Colon (tissue), 2 donors: ENCODE measurements at regions not wholly inside any gene's neighbourhood (a gene's known extent, or its start where the extent isn't known, plus 50 kb on each side); places are given as distances from the start of the nearest gene placed in this dataset.
"Not testable (repeated sequence)": the region's sequence is repeated elsewhere in the genome, so short reads cannot be mapped to it uniquely, and the experiment has no call there.

Source experiments
- FAIRE-seq: peaks from 2 replicates; lab custom pipeline; 2012; peaks lifted over from hg19 to GRCh38; lab: Jason Lieb, UNC
- donor health status: control.
- donor health status: control.

DNA sequence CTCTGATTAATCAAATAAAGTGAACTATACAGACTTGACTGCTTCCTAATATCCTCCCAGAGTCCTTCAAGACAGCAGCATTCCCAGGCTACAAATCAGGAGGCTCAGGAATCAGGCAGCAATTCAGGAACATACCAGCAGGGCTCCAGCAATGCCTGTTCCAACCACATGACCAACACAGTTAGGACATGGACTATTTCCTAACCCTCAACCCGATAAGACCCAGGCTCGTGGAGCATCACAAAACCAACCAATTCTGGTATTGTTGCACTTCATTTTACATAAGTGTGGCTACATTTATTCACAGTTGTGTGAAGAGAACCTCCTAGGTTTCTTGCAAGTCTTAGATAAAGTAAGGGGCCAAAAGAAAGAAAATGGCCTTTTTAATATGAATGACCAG is 546.2 kb upstream of the ADGRL2 start:
- no peak for FAIRE-seq

DNA sequence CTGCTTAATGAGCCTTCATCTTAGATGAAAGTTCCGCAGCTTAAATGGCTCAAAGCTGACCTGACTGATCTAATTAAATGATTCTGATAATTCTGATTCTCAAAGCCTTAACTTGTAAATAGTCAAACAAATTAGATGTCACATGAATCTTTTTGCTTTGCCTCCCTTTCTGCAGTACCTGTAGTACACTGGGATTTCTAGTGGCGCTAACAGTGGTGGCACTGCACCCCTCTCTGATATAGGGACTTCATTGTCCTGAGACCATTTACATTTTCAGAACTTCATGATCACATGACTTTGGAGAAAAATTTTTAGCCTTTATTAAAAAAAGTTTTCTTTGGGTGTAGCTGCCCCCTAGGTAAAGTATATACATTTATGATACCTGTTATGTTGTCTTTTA is 546.7 kb upstream of the ADGRL2 start:
- no peak for FAIRE-seq

DNA sequence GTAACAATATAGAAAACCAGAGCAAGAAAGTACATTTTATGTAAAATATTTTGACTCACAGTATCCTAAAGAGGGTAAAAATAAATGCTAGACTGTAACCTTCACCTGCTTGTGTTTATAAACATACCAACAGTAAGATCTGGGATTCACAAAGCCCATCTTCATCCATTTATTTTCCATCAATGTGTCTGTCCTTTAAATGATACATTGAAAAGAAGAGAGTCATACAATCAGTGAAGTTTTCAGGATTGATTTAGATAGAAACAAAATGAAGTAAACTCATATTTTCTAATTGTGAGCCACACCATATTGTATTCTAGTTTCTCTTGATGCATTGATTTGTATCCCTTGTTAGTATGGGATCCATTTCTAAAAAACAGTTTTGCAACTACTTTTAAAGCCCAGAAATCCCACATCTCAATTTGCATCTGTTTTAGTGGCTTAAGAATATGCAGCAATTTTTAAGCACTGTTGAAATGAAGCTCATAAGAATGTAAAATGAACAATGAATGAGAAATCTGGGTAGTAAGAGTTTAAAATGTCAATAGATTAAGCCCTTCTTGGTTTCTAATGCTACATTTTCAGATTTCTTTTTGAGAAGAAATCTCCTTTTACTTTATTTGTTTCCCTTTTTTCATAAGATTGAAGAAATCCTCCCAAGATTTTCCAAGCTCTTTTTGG is 548.1 kb upstream of the ADGRL2 start:
- FAIRE-seq, result no peak

GRCh38 chr1:81250825-81251224 is 549.9 kb upstream of the ADGRL2 start:
- not testable (repeated sequence) for FAIRE-seq

DNA sequence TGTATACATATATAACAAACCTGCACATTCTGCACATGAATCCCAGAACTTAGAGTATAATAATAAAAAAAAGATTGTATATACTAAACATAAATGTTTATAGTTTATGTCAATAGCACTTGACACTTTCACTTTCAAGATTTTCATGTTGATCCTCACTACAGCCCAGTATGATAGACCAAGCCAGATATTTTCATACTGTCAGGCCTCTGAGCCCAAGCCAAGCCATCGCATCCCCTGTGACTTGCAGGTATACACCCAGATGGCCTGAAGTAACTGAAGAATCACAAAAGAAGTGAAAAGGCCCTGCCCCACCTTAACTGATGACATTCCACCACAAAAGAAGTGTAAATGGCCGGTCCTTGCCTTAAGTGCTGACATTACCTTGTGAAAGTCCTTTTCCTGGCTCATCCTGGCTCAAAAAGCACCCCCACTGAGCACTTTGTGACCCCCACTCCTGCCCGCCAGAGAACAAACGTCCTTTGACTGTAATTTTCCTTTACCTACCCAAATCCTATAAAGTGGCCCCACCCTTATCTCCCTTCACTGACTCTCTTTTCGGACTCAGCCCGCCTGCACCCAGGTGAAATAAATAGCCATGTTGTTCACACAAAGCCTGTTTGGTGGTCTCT is 555.5 kb upstream of the ADGRL2 start:
- not testable (repeated sequence) for FAIRE-seq

DNA sequence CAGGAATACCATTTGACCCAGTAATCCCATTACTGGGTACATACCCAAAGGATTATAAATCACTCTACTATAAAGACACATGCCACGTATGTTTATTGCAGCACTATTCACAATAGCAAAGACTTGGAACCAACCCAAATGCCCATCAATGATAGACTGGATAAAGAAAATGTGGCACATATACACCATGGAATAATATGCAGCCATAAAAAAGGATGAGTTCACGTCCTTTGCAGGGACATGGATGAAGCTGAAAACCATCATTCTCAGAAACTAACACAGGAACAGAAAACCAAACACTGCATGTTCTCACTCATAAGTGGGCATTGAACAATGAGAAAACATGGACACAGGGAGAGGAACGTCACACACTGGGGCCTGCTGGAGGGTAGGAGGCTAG is 556.1 kb upstream of the ADGRL2 start:
- FAIRE-seq, result not testable (repeated sequence)

DNA sequence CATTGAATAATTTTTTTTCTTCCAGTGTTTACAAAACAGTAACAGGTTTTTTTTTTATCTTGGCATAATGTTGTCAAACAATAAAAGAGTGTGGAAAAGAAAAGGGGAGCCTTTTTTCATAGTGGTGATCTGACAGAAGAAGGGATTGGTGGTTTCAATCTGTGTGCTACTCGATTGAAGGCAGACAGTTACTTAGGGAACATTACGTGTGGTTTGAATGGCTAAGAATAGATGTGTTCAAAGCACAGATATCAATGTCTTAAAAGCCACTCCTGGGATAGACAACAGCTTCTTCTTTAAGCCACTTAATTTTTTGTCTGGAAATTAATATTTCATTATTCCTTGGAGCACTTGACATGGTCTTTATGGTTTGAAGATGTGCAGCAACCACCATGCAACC is 558.6 kb upstream of the ADGRL2 start:
- FAIRE-seq, result no peak

DNA sequence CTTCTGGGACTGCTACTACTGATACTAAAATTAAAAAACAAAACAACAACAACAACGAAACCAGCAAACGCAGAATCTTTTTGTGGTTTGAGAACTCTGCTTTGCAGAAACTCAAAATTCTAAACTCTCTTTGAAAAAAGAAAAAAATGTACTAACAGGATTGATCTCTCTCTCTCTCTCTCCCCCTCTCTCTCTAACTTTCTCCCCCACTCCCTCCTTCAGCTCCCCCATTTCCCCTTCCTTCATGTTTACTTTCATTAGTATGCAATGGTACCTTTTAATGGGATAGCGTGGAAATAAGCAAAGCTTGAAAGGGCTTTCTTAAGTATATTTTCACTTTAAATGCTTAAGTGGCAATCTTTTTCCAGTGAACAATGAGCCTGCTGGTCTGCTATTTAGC is 562.6 kb upstream of the ADGRL2 start:
- FAIRE-seq, result no peak

DNA sequence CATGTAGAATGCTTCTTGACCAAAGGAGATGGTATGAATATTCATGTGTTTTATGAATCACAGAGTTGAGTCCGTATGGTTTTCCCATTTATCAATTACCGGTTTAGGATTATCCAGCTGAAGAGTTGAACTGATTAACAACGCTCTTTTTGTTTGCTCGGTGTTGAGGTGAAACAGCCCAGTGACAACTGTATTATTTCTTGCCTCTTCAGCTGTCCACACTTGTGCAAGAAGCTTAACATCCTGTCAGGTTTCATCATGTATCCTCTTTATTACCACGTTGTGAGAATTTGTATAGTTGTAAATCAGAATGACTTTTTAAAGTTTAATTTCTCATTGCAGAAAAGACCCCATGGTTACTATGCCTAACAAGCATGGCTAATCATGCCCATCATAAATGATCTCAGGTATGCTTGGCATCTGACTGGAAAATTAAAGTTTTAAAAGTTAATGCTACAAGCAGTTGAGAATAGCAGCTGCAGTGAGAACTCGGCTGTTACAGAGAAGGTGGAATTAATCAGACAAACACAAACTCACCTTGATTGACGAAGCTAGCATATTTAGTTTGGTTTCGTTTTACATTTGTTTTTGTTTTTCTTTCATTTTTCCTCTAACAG is 563.2 kb upstream of the ADGRL2 start:
- FAIRE-seq, result no peak

GRCh38 chr1:81234237-81234636 is 566.5 kb upstream of the ADGRL2 start:
- FAIRE-seq, result no peak

DNA sequence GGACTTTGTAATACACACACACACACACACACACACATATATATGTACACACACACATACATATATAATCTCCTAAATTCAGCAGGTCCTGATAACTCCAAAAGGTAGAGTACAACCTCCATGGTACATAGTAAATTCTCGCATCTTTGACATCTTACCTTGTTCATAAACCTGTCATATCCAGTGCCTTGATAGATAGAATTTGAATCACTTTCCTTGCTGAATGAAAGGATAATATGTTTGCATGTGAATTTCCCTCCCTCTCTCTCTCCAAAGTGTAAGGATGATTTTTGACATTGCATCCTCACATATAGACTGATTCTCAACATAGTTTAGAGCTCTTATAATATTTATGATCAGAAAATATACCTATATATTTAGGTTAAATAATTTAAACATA is 567.1 kb upstream of the ADGRL2 start:
- no peak for FAIRE-seq

DNA sequence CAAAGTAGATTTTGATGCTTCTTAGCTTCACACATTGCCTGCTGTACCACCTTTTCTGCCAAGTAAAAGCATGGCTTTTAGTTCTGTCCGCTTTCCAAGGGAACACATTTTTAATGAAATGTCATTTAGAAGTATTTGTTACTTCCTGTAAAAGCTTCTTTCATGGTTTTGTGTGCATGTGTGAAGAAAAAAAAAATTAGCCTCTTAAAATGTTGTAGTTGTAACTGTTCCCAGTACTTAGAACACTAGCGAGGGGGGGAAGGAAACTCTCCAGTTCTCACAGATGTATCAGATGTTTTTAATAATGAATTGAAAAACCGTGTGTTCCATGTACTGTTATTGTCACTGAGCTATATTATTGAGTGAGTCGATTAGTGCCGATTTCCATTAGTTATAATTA is 568.3 kb upstream of the ADGRL2 start:
- no peak for FAIRE-seq

DNA sequence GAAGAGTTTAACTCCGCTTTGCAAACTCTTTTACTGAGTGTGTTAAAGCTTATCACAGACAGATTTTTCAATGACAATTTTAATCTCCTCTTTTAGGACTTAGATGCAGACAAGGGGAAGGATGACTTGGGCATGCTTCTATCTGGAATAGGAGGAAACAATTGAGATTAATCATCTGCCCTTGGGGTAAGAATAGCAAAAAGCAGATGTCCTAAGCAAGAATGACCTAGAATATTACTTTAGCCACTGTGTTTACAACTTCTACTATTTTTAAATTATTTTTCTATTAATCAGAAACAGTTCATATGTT is 569.0 kb upstream of the ADGRL2 start:
- FAIRE-seq, result no peak

DNA sequence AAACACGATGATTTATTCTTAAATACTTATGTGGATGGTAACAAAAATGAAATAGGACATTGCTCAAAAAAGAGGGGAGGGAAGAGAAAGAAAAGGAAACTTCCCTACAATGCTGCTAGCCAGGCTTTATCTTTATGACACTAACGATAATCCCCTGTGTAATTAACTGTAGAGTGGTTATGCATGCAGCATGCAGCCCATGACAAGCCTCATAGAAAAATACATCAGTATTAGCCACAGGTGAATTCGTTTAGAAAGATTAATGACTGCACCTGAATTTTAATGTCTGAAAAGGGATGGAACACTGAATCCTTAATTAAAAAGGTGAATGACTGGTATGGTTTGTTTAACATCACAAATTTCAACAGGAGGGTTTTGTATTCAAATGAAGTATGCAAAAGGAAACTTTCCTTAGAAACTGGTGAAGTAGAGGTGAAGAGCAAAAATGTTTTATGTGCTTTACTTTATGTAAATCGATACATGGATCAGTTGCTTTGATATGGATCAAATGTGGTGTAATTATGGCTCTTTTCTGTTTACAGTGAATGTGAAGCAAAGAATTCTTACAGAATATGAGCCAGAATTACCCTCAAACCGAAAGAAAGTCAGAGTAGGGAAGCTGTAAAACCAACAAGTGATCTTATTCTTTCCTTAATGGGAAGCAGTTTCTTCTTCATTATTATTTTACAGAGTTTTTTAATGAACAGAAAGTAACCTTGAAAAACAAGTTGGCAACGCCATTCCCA is 569.6 kb upstream of the ADGRL2 start:
- no peak for FAIRE-seq

DNA sequence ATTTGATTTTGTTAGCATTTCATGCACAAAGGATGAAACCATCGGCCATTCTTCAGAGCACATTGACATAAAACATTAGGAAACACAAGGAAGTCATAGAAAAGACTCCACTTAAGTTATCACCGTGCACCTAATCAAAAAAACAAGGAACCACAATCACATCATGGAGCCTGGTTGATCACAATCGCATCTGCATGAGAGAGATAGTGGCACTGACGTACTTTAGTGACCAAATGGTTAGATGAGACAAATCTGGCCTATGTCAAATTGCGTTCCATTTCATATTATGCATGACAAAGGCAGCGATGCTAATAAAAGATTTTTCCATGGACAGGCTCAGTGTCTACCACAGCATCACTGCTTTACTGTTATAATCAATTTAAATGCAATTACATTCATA is 571.8 kb upstream of the ADGRL2 start:
- no peak for FAIRE-seq

DNA sequence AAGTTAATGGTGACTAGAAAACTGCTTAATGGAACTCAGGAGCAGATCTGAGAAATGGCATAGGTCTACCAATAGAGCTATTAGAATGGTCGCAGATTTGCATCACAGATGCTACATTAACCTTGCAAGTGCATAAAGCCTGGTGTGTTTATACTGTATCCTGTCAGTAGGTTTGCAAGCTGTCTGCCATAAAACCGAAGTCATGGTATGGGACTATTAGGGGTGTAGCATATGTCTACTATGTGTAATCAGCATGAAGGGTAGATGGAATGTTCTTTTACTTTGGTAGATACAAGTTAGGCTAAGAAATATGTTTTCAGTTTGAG is 574.2 kb upstream of the ADGRL2 start:
- no peak for FAIRE-seq

GRCh38 chr1:81225789-81226602 is 574.7 kb upstream of the ADGRL2 start:
- FAIRE-seq, result no peak

DNA sequence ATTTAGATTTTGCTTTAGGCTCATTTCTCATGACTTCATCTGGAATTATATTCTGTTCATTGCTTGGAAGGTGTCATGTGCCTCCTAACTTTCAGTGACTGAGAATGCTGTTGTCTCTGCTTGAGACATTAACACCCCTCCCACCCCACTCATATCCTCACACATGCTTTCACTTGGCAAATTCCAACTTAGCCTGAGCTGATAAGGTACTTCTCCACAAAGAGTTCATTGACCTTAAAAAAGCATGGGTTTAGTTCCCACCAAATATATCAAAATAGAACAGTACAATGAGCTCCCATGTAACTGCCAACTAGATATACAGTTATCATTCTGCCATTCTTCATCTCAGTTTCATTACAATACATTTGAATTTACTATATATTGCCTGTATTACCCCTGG is 576.5 kb upstream of the ADGRL2 start:
- no peak for FAIRE-seq

DNA sequence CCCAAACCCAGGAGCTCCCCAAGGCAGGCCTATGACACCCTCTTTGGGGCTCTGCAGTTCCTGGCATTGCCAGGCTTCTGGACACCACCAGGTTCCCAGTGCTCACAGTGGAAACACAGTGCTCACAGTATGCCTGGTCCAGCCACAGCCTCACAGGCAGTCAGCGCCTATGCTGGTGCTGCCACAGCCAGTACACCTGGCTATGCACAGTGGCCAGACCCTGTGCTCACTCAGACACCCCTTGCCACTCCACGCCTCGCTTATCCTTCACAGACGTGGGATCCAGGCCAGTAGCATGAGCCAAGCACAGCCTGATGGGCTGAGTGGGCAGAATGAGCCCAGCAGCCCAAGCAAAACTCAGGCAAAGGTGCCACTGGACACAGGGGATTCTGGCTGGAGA is 579.2 kb upstream of the ADGRL2 start:
- no peak for FAIRE-seq

- FAIRE-seq, result no peak
Observed at GRCh38 chr1:81220614-81221071, 580.1 kb upstream of the ADGRL2 start.

- no peak for FAIRE-seq
Observed at GRCh38 chr1:81217058-81217457, 583.7 kb upstream of the ADGRL2 start.

DNA sequence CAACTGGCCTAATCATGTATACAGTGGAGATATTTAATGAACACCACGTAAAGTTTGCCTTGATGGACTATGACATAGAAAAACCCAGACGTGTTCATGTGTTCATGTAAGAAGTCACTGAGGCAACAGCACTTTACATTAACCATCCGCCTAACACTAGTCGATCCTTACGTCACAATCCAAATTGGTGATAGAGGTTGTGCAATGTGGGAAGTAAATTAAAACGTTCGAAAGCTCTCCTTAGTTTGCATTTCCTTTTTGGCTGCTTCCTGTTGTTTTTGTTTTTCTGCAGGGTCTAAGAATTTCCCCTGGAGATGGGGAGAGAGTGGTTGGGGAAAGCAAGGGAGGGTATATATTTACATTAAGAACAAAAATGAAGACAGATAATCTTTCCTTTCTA is 587.5 kb upstream of the ADGRL2 start:
- no peak for FAIRE-seq

DNA sequence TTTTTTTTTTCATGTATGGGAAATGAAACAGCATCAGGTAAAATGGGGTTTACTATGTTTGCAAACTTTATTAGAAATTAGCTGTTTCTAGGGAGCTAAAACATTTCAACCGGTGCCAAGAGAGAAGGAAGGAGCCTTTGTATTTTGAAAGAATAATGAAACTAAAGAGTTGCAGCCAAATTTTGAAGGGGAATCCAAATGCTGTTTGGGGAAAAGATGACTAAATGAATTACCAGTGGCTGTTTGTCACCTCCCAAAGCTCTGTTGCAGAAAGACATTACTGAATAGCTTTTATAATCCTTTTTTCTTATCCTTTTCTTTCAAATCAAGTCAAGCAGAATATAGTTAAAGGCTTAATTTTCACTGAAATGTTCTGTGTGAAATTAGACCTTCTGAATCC is 591.3 kb upstream of the ADGRL2 start:
- FAIRE-seq, result no peak
